A549 (cell line): ENCODE measurements at regions not wholly inside any gene's neighbourhood (a gene's known extent, or its start where the extent isn't known, plus 50 kb on each side); places are given as distances from the start of the nearest gene placed in this dataset.

Experiments
- ATAC-seq, 2 experiments: fragments of 200-7000 bp in 1 of 2; fragments of >200 bp in 1 of 2; cut with Nextera tagmentation in 1 of 2; cut with Tn5 transposase in 1 of 2; 3 replicates each; pipeline versions ENCODE4 v1.8.0 to v1.9.1; 2018 to 2020; ENCODE audit warnings: mild to moderate bottlenecking in 1 of 2, moderate library complexity in 1 of 2
- CTCF ChIA-PET: fragments of 300-600 bp; sonication (Branson Sonifier 250); formaldehyde crosslinking; extraction: SDS; loops from one replicate; lab custom pipeline; 2021; ENCODE audit warnings: antibody characterized with exemption, inconsistent platforms; lab: Yijun Ruan, JAX
- POLR2A ChIA-PET: fragments of 350-600 bp; formaldehyde crosslinking; extraction: SDS; loops from one replicate; lab custom pipeline; 2021; ENCODE audit warnings: antibody characterized with exemption, inconsistent platforms; lab: Yijun Ruan, JAX
- DNase-seq, 2 experiments: peaks; one replicate each; pipeline versions ENCODE4 v3.0.0 to v3.0.0-alpha.2; 2011 to 2016; ENCODE audit warnings: low read depth in 1 of 2, low spot score in 1 of 2
- FAIRE-seq: peaks from 2 replicates; lab custom pipeline; 2011; peaks lifted over from hg19 to GRCh38; lab: Jason Lieb, UNC
- H3K27ac ChIP-seq, 2 experiments: fragments of >200 bp; sonication (Bioruptor Twin); formaldehyde crosslinking; 3 replicates each; pipeline ENCODE4 v1.5.1; 2016 to 2017
- H3K4me1 ChIP-seq: fragments of >200 bp; sonication (Bioruptor Twin); formaldehyde crosslinking; 3 replicates; pipeline ENCODE4 v1.6.1; 2016
- H3K4me2 ChIP-seq: fragments of >200 bp; sonication (Bioruptor Twin); formaldehyde crosslinking; 3 replicates; pipeline ENCODE4 v1.6.1; 2016
- H3K4me3 ChIP-seq: fragments of >200 bp; sonication (Bioruptor Twin); formaldehyde crosslinking; 3 replicates; pipeline ENCODE4 v1.5.1; 2016
- H3K9me3 ChIP-seq: fragments of >200 bp; sonication (Bioruptor Twin); formaldehyde crosslinking; 3 replicates; pipeline ENCODE4 v1.6.1; 2016
- BHLHE40 ChIP-seq: IDR thresholded peaks from 2 replicates; pipeline ENCODE4 v1.6.1; 2012; ENCODE audit warnings: low read depth, low read length, inconsistent platforms
- CEBPB ChIP-seq, 2 experiments: fragments of >200 bp in 1 of 2; sonication (Bioruptor Twin) in 1 of 2; formaldehyde crosslinking in 1 of 2; IDR thresholded peaks; 2 replicates each; pipeline ENCODE4 v1.6.1; 2012 to 2016
- CHD2 ChIP-seq: fragments of 150-350 bp; IDR thresholded peaks from 2 replicates; pipeline ENCODE4 v1.6.1; 2014; ENCODE audit warnings: low read length; ENCODE audit not compliant: partially characterized antibody
- CHD4 ChIP-seq: fragments of 200-600 bp; sonication (generic); IDR thresholded peaks from 2 replicates; pipeline ENCODE4 v1.6.1; 2016; ENCODE audit warnings: antibody characterized with exemption, mild to moderate bottlenecking, borderline replicate concordance
- EP300 ChIP-seq, 2 experiments: fragments of >200 bp; sonication (Bioruptor Twin); formaldehyde crosslinking; IDR thresholded peaks; 2 replicates in 1 of 2; 3 replicates in 1 of 2; pipeline ENCODE4 v1.6.1; 2016 to 2017
- FOXS1 ChIP-seq: fragments of 250-450 bp; sonication (Bioruptor Pico); IDR thresholded peaks from 2 replicates; pipeline ENCODE4 v1.5.0; 2020; ENCODE audit warnings: mild to moderate bottlenecking, moderate library complexity
- GATA3 ChIP-seq: IDR thresholded peaks from 2 replicates; pipeline ENCODE4 v1.6.1; 2012; ENCODE audit warnings: borderline replicate concordance
- HDAC2 ChIP-seq: fragments of 200-600 bp; sonication (generic); IDR thresholded peaks from 2 replicates; pipeline ENCODE4 v1.6.1; 2016
- JUNB ChIP-seq: fragments of >200 bp; sonication (Bioruptor Twin); formaldehyde crosslinking; IDR thresholded peaks from 2 replicates; pipeline ENCODE4 v1.6.1; 2016
- KDM1A ChIP-seq: fragments of 200-600 bp; sonication (generic); IDR thresholded peaks from 2 replicates; pipeline ENCODE4 v1.6.1; 2016; ENCODE audit warnings: low read depth, mild to moderate bottlenecking
- NR3C1 ChIP-seq: fragments of >200 bp; sonication (Bioruptor Twin); formaldehyde crosslinking; IDR thresholded peaks from 3 replicates; pipeline ENCODE4 v1.6.1; 2017
- PHF8 ChIP-seq: fragments of 200-600 bp; sonication (generic); IDR thresholded peaks from 2 replicates; pipeline ENCODE4 v1.6.1; 2016; ENCODE audit warnings: low read depth, mild to moderate bottlenecking, antibody characterized with exemption, moderate library complexity, borderline replicate concordance
- RNF2 ChIP-seq: fragments of 200-600 bp; sonication (generic); IDR thresholded peaks from 2 replicates; pipeline ENCODE4 v1.6.1; 2016; ENCODE audit warnings: low read depth, mild to moderate bottlenecking, antibody characterized with exemption, moderate library complexity, borderline replicate concordance
- SREBF2 ChIP-seq: fragments of 450-650 bp; IDR thresholded peaks from 2 replicates; pipeline ENCODE4 v1.6.1; 2014; ENCODE audit warnings: mild to moderate bottlenecking, moderate library complexity
- TP53 ChIP-seq: fragments of 250-450 bp; sonication (Bioruptor Pico); IDR thresholded peaks from 2 replicates; pipeline ENCODE4 v1.5.0; 2021; ENCODE audit warnings: mild to moderate bottlenecking, moderate library complexity
- ZC3H11A ChIP-seq: fragments of 450-650 bp; IDR thresholded peaks from 2 replicates; pipeline ENCODE4 v1.6.1; 2014; ENCODE audit warnings: antibody characterized with exemption, mild to moderate bottlenecking
- ZFP36 ChIP-seq: fragments of 450-650 bp; IDR thresholded peaks from 2 replicates; pipeline ENCODE4 v1.6.1; 2014; ENCODE audit warnings: borderline replicate concordance; ENCODE audit not compliant: partially characterized antibody
- ZNF302 ChIP-seq: fragments of 250-450 bp; sonication (Bioruptor Pico); IDR thresholded peaks from 2 replicates; pipeline ENCODE4 v1.9.0; 2021; ENCODE audit warnings: inconsistent platforms, mild to moderate bottlenecking, moderate library complexity
- WGBS: methylation state at CpG from one replicate; pipeline ENCODE4 v1.1.6; 2017; ENCODE audit errors: missing lambda C conversion rate; 5-methylcytosine and 5-hydroxymethylcytosine counted together
- TF ChIP-seq, protein P1 (sequence below): IDR thresholded peaks from 2 replicates; pipeline ENCODE4 v1.6.1; 2012; ENCODE audit warnings: low read depth, borderline replicate concordance
- TF ChIP-seq, protein P2 (sequence below): fragments of >200 bp; sonication (Bioruptor Twin); formaldehyde crosslinking; IDR thresholded peaks from 3 replicates; pipeline ENCODE4 v1.6.1; 2016
- TF ChIP-seq, protein P3 (sequence below): IDR thresholded peaks from 2 replicates; pipeline ENCODE4 v1.6.1; 2012
- TF ChIP-seq, protein P4 (sequence below): IDR thresholded peaks from 2 replicates; pipeline ENCODE4 v1.6.1; 2012
- TF ChIP-seq, protein P5 (sequence below): fragments of 200-600 bp; sonication (generic); IDR thresholded peaks from 2 replicates; pipeline ENCODE4 v1.6.1; 2016; ENCODE audit warnings: antibody characterized with exemption, mild to moderate bottlenecking, moderate library complexity
- TF ChIP-seq, protein P6 (sequence below): fragments of >200 bp; sonication (Bioruptor Twin); formaldehyde crosslinking; IDR thresholded peaks from 2 replicates; pipeline ENCODE4 v1.6.1; 2016

DNA sequence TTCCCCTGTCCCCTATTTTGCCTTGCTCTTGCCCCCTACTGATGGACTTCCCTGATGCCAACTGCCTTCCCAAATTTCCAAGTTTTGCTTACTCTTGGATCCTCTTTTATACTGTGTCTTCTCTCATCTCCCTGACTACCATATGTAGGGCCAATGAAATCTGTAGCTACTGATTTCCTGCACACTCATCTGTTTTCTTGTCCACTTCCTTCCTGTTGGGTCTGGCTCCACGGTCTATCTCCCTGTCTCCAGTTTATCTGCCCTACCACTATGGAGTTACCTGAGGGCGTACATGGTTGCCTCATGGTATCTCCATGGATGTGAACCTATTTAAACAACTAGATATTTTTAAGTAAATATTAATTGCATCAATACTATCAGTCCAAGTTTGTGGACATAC lies 140.3 kb upstream of the MCHR2 start (continued):
- TF ChIP-seq, protein P1, sequence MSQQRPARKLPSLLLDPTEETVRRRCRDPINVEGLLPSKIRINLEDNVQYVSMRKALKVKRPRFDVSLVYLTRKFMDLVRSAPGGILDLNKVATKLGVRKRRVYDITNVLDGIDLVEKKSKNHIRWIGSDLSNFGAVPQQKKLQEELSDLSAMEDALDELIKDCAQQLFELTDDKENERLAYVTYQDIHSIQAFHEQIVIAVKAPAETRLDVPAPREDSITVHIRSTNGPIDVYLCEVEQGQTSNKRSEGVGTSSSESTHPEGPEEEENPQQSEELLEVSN, result no peak

DNA sequence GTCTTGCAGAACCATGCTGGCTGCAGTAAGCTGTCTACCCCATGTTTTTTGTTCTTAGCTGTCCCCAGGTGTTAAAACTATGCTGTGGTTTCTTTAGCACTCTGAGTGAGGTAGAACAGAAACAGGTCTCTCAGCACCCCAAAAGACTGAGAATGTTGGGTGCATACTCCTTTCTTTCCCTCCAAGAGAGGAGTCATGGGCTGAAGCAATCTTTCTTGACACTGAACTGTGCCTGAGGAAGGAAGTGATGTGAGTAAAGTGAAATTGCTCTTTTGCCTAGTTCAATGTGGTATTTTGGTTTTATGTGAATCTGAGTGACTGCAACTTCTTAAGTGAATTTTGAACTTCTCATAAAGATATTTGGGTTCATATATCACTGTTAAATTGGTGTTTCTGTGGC lies 138.0 kb upstream of the MCHR2 start:
- DNase-seq, result no peak
- H3K27ac ChIP-seq, result no peak overlapping the region
- H3K4me2 ChIP-seq, result no peak overlapping the region
- no peak for FAIRE-seq
- ChIA-PET CTCF (no interaction called here), POLR2A (no interaction called here)
- H3K4me1 ChIP-seq, result no peaks in the 10 kb centered on the region
- H3K4me3 ChIP-seq, result no peak overlapping the region
- TF ChIP-seq KDM1A, result no peak
- no peak for TF ChIP-seq CEBPB (IDR thresholded peaks at IDR 0.05)
- TF ChIP-seq RNF2, result no peak
- TF ChIP-seq CHD4, result no peak
- no peak for TF ChIP-seq EP300 (IDR thresholded peaks at IDR 0.05)
- TF ChIP-seq, protein P2, sequence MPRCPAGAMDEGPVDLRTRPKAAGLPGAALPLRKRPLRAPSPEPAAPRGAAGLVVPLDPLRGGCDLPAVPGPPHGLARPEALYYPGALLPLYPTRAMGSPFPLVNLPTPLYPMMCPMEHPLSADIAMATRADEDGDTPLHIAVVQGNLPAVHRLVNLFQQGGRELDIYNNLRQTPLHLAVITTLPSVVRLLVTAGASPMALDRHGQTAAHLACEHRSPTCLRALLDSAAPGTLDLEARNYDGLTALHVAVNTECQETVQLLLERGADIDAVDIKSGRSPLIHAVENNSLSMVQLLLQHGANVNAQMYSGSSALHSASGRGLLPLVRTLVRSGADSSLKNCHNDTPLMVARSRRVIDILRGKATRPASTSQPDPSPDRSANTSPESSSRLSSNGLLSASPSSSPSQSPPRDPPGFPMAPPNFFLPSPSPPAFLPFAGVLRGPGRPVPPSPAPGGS, result no peak
- TF ChIP-seq FOXS1 (CRISPR knock-in tag), result no peak
- TF ChIP-seq, protein P3, sequence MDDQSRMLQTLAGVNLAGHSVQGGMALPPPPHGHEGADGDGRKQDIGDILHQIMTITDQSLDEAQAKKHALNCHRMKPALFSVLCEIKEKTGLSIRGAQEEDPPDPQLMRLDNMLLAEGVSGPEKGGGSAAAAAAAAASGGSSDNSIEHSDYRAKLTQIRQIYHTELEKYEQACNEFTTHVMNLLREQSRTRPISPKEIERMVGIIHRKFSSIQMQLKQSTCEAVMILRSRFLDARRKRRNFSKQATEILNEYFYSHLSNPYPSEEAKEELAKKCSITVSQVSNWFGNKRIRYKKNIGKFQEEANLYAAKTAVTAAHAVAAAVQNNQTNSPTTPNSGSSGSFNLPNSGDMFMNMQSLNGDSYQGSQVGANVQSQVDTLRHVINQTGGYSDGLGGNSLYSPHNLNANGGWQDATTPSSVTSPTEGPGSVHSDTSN, result no peak
- TF ChIP-seq JUNB, result no peak
- TF ChIP-seq ZC3H11A, result no peak
- no peak for TF ChIP-seq ZNF302 (CRISPR knock-in tag)
- TF ChIP-seq PHF8, result no peak
- TF ChIP-seq, protein P4, sequence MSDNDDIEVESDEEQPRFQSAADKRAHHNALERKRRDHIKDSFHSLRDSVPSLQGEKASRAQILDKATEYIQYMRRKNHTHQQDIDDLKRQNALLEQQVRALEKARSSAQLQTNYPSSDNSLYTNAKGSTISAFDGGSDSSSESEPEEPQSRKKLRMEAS, result no peak
- no peak for TF ChIP-seq CHD2
- TF ChIP-seq, protein P5, sequence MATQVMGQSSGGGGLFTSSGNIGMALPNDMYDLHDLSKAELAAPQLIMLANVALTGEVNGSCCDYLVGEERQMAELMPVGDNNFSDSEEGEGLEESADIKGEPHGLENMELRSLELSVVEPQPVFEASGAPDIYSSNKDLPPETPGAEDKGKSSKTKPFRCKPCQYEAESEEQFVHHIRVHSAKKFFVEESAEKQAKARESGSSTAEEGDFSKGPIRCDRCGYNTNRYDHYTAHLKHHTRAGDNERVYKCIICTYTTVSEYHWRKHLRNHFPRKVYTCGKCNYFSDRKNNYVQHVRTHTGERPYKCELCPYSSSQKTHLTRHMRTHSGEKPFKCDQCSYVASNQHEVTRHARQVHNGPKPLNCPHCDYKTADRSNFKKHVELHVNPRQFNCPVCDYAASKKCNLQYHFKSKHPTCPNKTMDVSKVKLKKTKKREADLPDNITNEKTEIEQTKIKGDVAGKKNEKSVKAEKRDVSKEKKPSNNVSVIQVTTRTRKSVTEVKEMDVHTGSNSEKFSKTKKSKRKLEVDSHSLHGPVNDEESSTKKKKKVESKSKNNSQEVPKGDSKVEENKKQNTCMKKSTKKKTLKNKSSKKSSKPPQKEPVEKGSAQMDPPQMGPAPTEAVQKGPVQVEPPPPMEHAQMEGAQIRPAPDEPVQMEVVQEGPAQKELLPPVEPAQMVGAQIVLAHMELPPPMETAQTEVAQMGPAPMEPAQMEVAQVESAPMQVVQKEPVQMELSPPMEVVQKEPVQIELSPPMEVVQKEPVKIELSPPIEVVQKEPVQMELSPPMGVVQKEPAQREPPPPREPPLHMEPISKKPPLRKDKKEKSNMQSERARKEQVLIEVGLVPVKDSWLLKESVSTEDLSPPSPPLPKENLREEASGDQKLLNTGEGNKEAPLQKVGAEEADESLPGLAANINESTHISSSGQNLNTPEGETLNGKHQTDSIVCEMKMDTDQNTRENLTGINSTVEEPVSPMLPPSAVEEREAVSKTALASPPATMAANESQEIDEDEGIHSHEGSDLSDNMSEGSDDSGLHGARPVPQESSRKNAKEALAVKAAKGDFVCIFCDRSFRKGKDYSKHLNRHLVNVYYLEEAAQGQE, result no peak
- TF ChIP-seq HDAC2, result no peak
- TF ChIP-seq, protein P6, sequence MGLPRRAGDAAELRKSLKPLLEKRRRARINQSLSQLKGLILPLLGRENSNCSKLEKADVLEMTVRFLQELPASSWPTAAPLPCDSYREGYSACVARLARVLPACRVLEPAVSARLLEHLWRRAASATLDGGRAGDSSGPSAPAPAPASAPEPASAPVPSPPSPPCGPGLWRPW, result no peak
- H3K9me3 ChIP-seq, result no peaks in the 10 kb centered on the region
- no peak for ATAC-seq

DNA sequence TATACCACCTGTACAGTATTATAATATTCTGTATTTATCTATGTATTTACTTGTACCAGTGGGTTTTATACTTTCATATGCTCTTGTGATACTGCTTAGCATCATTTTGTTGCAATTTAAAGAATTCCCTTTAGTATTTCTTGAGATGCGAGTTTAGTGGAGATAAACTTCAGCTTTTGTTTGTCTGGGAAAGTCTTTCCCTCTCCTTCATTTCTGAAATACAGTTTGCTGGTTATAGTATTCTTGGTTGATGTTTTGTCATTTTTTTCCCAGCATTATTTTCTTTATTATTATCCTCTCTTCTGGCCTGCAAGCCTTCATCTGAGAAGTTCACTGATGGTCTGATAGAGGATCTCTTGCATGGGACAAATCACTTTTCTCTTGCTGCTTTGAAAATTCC lies 136.6 kb upstream of the MCHR2 start:
- CTCF ChIA-PET, result no interaction called here
- TF ChIP-seq ZFP36 (no peak), GATA3 (no peak), RNF2 (no peak), NR3C1 (no peak), SREBF2 (no peak), TP53 (CRISPR knock-in tag) (no peak), BHLHE40 (no peak)
- TF ChIP-seq, protein P3, result no peak
- Histone ChIP-seq H3K4me1 (no peaks in the 10 kb centered on the region), H3K27ac (no peak overlapping the region), H3K4me3 (no peak overlapping the region), H3K4me2 (no peak overlapping the region), H3K9me3 (no peaks in the 10 kb centered on the region)
- POLR2A ChIA-PET, result no interaction called here
- ATAC-seq (no peak), DNase-seq (no peak), FAIRE-seq (no peak)
- 90% methylated on average over 1 of the region's 1 CpG for WGBS
